ENCODE measurements at regions not wholly inside any gene's neighbourhood (a gene's known extent, or its start where the extent isn't known, plus 50 kb on each side); places are given as distances from the start of the nearest gene placed in this dataset.
"Not testable (repeated sequence)": the region's sequence is repeated elsewhere in the genome, so short reads cannot be mapped to it uniquely, and the experiment has no call there.

GRCh38 chr2:14072338-14072737 lies 560.2 kb upstream of the LRATD1 start:
- Histone ChIP-seq H3K36me3 (ENCODE audit: insufficient read depth, low read length) (no peaks in the 10 kb centered on the region), H3K9ac (ENCODE audit: low read depth, low read length) (no peak overlapping the region), H3K4me1 (ENCODE audit: insufficient read depth, low read length) (no peaks in the 10 kb centered on the region), H3K9me3 (ENCODE audit: control insufficient read depth, insufficient read depth, low read length) (no peaks in the 10 kb centered on the region)

DNA sequence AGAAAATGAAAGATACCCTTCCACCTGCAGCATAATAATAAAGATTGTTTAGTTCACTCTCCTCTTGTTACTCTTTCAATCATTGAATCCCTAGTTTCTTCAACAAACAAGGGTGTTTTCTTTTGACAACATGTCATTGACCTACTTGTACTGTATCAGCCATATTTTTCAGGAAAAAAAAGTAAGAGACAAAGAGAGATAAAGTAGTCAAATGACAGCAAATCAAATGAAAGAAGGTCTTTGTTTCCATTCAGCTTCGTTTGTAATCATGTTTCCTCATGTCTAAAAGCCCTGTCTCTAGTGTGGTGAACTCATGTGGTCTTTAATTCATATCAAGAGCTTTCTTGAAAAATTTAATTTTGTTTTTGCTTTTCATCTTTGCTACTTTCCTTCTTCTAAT lies 557.8 kb upstream of the LRATD1 start:
- H3K9ac ChIP-seq (ENCODE audit: low read depth, low read length) = no peak overlapping the region
- H3K4me1 ChIP-seq (ENCODE audit: insufficient read depth, low read length) = no peaks in the 10 kb centered on the region
- H3K36me3 ChIP-seq (ENCODE audit: insufficient read depth, low read length) = no peaks in the 10 kb centered on the region
- no peaks in the 10 kb centered on the region for H3K9me3 ChIP-seq (ENCODE audit: control insufficient read depth, insufficient read depth, low read length)

- no peak overlapping the region for H3K9ac ChIP-seq (ENCODE audit: low read depth, low read length)
- no peaks in the 10 kb centered on the region; the same call in 1 of the 2 replicates for H3K4me1 ChIP-seq (ENCODE audit: insufficient read depth, low read length)
- H3K9me3 ChIP-seq (ENCODE audit: control insufficient read depth, insufficient read depth, low read length) = no peaks in the 10 kb centered on the region
- H3K36me3 ChIP-seq (ENCODE audit: insufficient read depth, low read length) = no peaks in the 10 kb centered on the region
Measured at GRCh38 chr2:14079576-14079975, 552.9 kb upstream of the LRATD1 start.

DNA sequence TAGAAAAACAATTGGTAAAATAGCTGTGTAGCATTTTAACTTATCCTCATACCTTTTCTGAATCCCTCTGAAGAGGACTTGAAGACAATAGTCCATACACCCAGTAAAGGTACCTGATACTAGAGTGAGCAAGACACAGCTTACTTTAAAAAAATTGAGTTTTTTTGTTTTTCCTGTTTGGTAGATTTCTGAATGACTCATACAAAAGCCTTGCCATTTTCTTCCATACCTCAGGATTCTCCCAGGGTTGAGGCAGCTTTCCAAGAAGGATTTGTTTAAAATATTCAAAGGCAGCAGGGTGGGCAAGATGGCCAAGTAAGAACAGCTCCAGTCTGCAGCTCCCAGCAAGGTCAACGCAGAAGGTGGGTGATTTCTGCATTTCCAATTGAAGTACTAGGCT lies 551.0 kb upstream of the LRATD1 start:
- Histone ChIP-seq H3K9me3 (ENCODE audit: control insufficient read depth, insufficient read depth, low read length) (no peaks in the 10 kb centered on the region), H3K36me3 (ENCODE audit: insufficient read depth, low read length) (no peaks in the 10 kb centered on the region), H3K4me1 (ENCODE audit: insufficient read depth, low read length) (no peaks in the 10 kb centered on the region; the same call in 1 of the 2 replicates), H3K9ac (ENCODE audit: low read depth, low read length) (no peak overlapping the region)

- Histone ChIP-seq H3K9ac (ENCODE audit: low read depth, low read length) (no peak overlapping the region), H3K9me3 (ENCODE audit: control insufficient read depth, insufficient read depth, low read length) (no peaks in the 10 kb centered on the region), H3K4me1 (ENCODE audit: insufficient read depth, low read length) (no peaks in the 10 kb centered on the region; the same call in 1 of the 2 replicates), H3K36me3 (ENCODE audit: insufficient read depth, low read length) (no peaks in the 10 kb centered on the region)
Measured at GRCh38 chr2:14082640-14083039, 549.9 kb upstream of the LRATD1 start.

DNA sequence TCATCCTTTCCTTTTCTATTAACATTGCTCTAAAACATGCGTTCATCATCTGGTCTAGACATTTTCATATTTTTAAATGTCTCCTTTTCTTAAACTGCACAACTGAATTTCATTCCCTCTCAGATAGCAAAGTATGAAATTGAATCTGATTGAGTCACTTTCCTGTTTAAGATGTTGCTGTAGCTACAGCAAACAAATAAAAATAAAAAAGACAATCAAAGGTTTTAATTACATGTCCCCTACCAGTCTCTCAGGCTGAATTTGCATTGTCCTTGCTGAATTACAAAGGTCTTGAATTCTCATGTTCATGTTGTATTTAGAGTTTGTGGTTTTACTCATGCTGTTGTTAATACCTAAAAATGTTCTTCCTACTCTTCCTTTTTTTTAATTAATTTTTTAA lies 537.9 kb upstream of the LRATD1 start:
- Histone ChIP-seq H3K36me3 (ENCODE audit: insufficient read depth, low read length) (no peaks in the 10 kb centered on the region), H3K4me1 (ENCODE audit: insufficient read depth, low read length) (no peaks in the 10 kb centered on the region), H3K9ac (ENCODE audit: low read depth, low read length) (no peak overlapping the region), H3K9me3 (ENCODE audit: control insufficient read depth, insufficient read depth, low read length) (no peaks in the 10 kb centered on the region)

DNA sequence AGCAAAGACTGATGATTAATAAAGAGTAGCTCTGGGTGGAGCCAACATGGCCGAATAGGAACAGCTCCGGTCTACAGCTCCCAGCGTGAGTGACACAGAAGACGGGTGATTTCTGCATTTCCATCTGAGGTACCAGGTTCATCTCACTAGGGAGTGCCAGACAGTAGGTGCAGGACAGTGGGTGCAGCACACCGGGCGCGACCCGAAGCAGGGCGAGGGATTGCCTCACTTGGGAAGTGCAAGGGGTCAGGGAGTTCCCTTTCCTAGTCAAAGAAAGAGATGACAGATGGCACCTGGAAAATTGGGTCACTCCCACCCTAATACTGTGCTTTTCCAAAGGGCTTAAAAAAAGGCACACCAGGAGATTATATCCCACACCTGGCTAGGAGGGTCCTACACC lies 533.4 kb upstream of the LRATD1 start:
- H3K4me1 ChIP-seq (ENCODE audit: insufficient read depth, low read length); H3K9ac ChIP-seq (ENCODE audit: low read depth, low read length); H3K36me3 ChIP-seq (ENCODE audit: insufficient read depth, low read length); H3K9me3 ChIP-seq (ENCODE audit: control insufficient read depth, insufficient read depth, low read length): not testable (repeated sequence)

DNA sequence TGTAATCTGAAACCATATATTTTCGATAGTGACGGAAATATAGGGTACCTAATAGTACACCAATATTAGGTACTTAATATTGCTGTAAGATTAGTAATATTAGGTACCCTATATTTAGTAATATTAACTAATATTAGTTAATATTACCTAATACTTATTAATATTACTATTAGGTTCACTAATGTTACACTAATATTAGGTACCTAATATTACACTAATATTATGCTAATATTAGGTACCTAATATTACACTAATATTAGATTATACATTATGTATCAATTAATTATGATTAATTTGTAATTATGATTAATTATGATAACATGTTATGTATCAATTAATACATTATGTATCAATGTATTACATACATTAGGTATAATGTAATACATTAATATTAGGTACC lies 518.2 kb upstream of the LRATD1 start:
- H3K36me3 ChIP-seq (ENCODE audit: insufficient read depth, low read length) = no peaks in the 10 kb centered on the region
- H3K9me3 ChIP-seq (ENCODE audit: control insufficient read depth, insufficient read depth, low read length) = no peaks in the 10 kb centered on the region
- no peaks in the 10 kb centered on the region for H3K4me1 ChIP-seq (ENCODE audit: insufficient read depth, low read length)
- no peak overlapping the region for H3K9ac ChIP-seq (ENCODE audit: low read depth, low read length)

GRCh38 chr2:14120376-14120775 lies 512.1 kb upstream of the LRATD1 start:
- H3K9me3 ChIP-seq (ENCODE audit: control insufficient read depth, insufficient read depth, low read length) = no peaks in the 10 kb centered on the region
- H3K9ac ChIP-seq (ENCODE audit: low read depth, low read length) = no peak overlapping the region
- no peaks in the 10 kb centered on the region for H3K4me1 ChIP-seq (ENCODE audit: insufficient read depth, low read length)
- no peaks in the 10 kb centered on the region for H3K36me3 ChIP-seq (ENCODE audit: insufficient read depth, low read length)

DNA sequence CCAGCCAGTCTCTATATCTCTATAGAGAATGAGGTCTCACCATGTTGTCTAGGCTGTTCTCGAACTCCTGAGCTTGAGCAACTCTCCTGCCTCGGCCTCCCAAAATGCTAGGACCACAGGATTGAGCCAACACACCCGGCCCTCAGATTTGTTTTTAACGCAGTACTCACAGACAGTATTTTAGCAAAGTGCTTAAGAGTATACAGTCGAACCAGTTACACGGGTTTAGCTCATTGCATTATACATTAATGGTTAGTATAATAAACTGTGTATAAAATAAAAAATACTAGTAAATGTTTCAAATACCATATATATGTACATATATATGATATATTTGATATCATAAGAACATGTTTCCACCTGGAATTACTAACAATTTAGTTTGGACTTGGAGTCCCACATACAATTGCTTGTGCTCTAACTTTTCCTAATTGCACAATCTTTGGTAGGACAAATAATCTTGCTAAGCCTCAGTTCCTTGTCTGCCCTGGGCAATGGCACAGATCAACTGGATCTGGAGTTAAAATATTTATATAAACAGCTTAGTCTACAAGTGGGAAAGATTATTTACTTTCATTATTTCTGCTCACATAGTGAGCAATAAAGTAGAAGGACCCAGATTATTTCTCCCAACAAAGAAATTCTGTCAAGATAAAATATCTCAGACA lies 508.9 kb upstream of the LRATD1 start:
- Histone ChIP-seq H3K36me3 (ENCODE audit: insufficient read depth, low read length) (no peaks in the 10 kb centered on the region), H3K4me1 (ENCODE audit: insufficient read depth, low read length) (no peaks in the 10 kb centered on the region), H3K9me3 (ENCODE audit: control insufficient read depth, insufficient read depth, low read length) (no peaks in the 10 kb centered on the region; the same call in 1 of the 2 replicates), H3K9ac (ENCODE audit: low read depth, low read length) (no peak overlapping the region)

- no peaks in the 10 kb centered on the region for H3K4me1 ChIP-seq (ENCODE audit: insufficient read depth, low read length)
Measured at GRCh38 chr2:14125624-14126293, 506.8 kb upstream of the LRATD1 start.

GRCh38 chr2:14126846-14127245 lies 505.7 kb upstream of the LRATD1 start:
- Histone ChIP-seq H3K9ac (ENCODE audit: low read depth, low read length) (no peak overlapping the region), H3K4me1 (ENCODE audit: insufficient read depth, low read length) (no peaks in the 10 kb centered on the region), H3K9me3 (ENCODE audit: control insufficient read depth, insufficient read depth, low read length) (no peaks in the 10 kb centered on the region; the same call in 1 of the 2 replicates), H3K36me3 (ENCODE audit: insufficient read depth, low read length) (no peaks in the 10 kb centered on the region)

More at GRCh38 chr2:14125624-14126293, 506.8 kb upstream of the LRATD1 start:
- H3K9ac ChIP-seq (ENCODE audit: low read depth, low read length) = no peak overlapping the region
- H3K36me3 ChIP-seq (ENCODE audit: insufficient read depth, low read length) = no peaks in the 10 kb centered on the region
- H3K9me3 ChIP-seq (ENCODE audit: control insufficient read depth, insufficient read depth, low read length) = no peaks in the 10 kb centered on the region; the same call in 1 of the 2 replicates

- Histone ChIP-seq H3K36me3 (ENCODE audit: insufficient read depth, low read length) (no peaks in the 10 kb centered on the region), H3K4me1 (ENCODE audit: insufficient read depth, low read length) (no peaks in the 10 kb centered on the region), H3K9ac (ENCODE audit: low read depth, low read length) (no peak overlapping the region)
Measured at GRCh38 chr2:14127765-14128164, 504.8 kb upstream of the LRATD1 start.

GRCh38 chr2:14132386-14132785 lies 500.1 kb upstream of the LRATD1 start:
- H3K9ac ChIP-seq (ENCODE audit: low read depth, low read length) = no peak overlapping the region
- H3K9me3 ChIP-seq (ENCODE audit: control insufficient read depth, insufficient read depth, low read length) = no peaks in the 10 kb centered on the region
- no peaks in the 10 kb centered on the region for H3K36me3 ChIP-seq (ENCODE audit: insufficient read depth, low read length)
- no peaks in the 10 kb centered on the region for H3K4me1 ChIP-seq (ENCODE audit: insufficient read depth, low read length)

More at GRCh38 chr2:14127765-14128164, 504.8 kb upstream of the LRATD1 start:
- H3K9me3 ChIP-seq (ENCODE audit: control insufficient read depth, insufficient read depth, low read length) = no peaks in the 10 kb centered on the region; the same call in 1 of the 2 replicates

- no peaks in the 10 kb centered on the region for H3K36me3 ChIP-seq (ENCODE audit: insufficient read depth, low read length)
- H3K9ac ChIP-seq (ENCODE audit: low read depth, low read length) = no peak overlapping the region
- no peaks in the 10 kb centered on the region for H3K4me1 ChIP-seq (ENCODE audit: insufficient read depth, low read length)
- no peaks in the 10 kb centered on the region for H3K9me3 ChIP-seq (ENCODE audit: control insufficient read depth, insufficient read depth, low read length)
Measured at GRCh38 chr2:14134771-14135170, 497.7 kb upstream of the LRATD1 start.
